ENCODE measurements at regions not wholly inside any gene's neighbourhood (a gene's known extent, or its start where the extent isn't known, plus 50 kb on each side); places are given as distances from the start of the nearest gene placed in this dataset.

DNA sequence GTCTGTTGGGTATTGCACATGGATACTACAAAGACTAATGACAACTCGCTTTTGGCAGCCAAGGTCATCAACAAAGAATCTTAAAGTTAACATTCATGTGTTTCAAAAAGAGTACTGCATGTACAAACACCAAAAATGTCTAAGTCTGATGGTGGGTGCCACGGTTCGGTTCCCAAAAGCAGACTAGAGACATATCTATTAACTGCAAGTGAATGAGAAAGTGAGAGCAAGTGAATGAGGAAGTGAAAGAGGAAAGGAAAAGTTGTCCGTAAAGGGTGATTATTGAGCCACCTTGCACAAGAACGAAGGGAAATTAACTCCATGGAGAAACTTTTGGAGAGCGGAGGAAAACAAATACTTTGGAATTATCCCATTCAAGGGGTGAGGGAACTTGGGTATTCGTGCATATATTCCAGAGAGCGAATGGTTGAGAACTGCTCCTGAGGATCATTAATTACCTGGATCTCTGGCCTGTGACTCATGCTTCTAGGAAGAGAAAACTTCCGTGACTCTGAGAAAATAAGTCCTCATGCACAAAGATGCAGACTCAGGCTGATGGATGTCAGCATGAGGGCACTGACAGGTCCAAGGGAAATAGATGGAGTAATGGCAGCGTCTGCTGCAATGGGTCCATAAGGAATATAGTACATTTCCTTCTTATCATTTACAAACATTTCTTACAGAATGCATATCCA is 336.5 kb upstream of the TGFBR2 start:
- TF ChIP-seq, protein P1, sequence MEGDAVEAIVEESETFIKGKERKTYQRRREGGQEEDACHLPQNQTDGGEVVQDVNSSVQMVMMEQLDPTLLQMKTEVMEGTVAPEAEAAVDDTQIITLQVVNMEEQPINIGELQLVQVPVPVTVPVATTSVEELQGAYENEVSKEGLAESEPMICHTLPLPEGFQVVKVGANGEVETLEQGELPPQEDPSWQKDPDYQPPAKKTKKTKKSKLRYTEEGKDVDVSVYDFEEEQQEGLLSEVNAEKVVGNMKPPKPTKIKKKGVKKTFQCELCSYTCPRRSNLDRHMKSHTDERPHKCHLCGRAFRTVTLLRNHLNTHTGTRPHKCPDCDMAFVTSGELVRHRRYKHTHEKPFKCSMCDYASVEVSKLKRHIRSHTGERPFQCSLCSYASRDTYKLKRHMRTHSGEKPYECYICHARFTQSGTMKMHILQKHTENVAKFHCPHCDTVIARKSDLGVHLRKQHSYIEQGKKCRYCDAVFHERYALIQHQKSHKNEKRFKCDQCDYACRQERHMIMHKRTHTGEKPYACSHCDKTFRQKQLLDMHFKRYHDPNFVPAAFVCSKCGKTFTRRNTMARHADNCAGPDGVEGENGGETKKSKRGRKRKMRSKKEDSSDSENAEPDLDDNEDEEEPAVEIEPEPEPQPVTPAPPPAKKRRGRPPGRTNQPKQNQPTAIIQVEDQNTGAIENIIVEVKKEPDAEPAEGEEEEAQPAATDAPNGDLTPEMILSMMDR (IDR thresholded peaks at IDR 0.05): no peak
- TF ChIP-seq ZFX (IDR thresholded peaks at IDR 0.05; ENCODE audit: borderline replicate concordance): no peak

Measured in 22Rv1 (cell line).